ENCODE measurements at regions not wholly inside any gene's neighbourhood (a gene's known extent, or its start where the extent isn't known, plus 50 kb on each side); places are given as distances from the start of the nearest gene placed in this dataset.

GRCh38 chr2:78710632-78711375 lies 314.7 kb upstream of the REG3G start:
- no peaks in the 10 kb centered on the region for H3K27me3 ChIP-seq
- no peak overlapping the region for H3K27ac ChIP-seq
- in situ Hi-C loops (cut with MboI; ENCODE audit: low pct_ligation_motif_present in 1 of 4, low pct_unique_long_range_greater_than_20kb in 1 of 4, low sequenced_read_pairs in 3 of 4) (no loop called here), intact Hi-C loops (cut with DNase I; ENCODE audit: low total_unique reads) (no loop called here)
- no peak for DNase-seq
- no peaks in the 10 kb centered on the region for H3K9me3 ChIP-seq
- TF ChIP-seq EP300 (IDR thresholded peaks at IDR 0.05; ENCODE audit: low read depth): no peak
- no peak for TF ChIP-seq CTCF (IDR thresholded peaks at IDR 0.05)
- no peak for TF ChIP-seq POLR2A (IDR thresholded peaks at IDR 0.05)
- no peak for TF ChIP-seq POLR2AphosphoS5 (IDR thresholded peaks at IDR 0.05)
- no peaks in the 10 kb centered on the region for H3K36me3 ChIP-seq
- no peaks in the 10 kb centered on the region for H3K4me1 ChIP-seq
- no peak overlapping the region for H3K4me3 ChIP-seq
- WGBS, 2 donors (ENCODE audit: low coverage in 1 of 2): 81 to 89% methylated on average over 1 of the region's 1 CpG

- in situ Hi-C loops (cut with MboI; ENCODE audit: low pct_ligation_motif_present in 1 of 4, low pct_unique_long_range_greater_than_20kb in 1 of 4, low sequenced_read_pairs in 3 of 4): no loop called here
- Histone ChIP-seq H3K4me3 (no peak overlapping the region), H3K27me3 (no peaks in the 10 kb centered on the region), H3K27ac (no peak overlapping the region), H3K36me3 (no peaks in the 10 kb centered on the region), H3K4me1 (no peaks in the 10 kb centered on the region), H3K9me3 (no peaks in the 10 kb centered on the region)
- 48 to 67% methylated on average over 3 of the region's 3 CpGs for WGBS, 2 donors (ENCODE audit: low coverage in 1 of 2)
- intact Hi-C loops (cut with DNase I; ENCODE audit: low total_unique reads): no loop called here
- DNase-seq: no peak
- no peak for TF ChIP-seq CTCF (IDR thresholded peaks at IDR 0.05)
- TF ChIP-seq EP300 (IDR thresholded peaks at IDR 0.05; ENCODE audit: low read depth): no peak
- TF ChIP-seq POLR2A (IDR thresholded peaks at IDR 0.05): no peak
- no peak for TF ChIP-seq POLR2AphosphoS5 (IDR thresholded peaks at IDR 0.05)
Measured at GRCh38 chr2:78715293-78715692, 310.2 kb upstream of the REG3G start.

GRCh38 chr2:78718024-78718423 lies 307.5 kb upstream of the REG3G start:
- Histone ChIP-seq H3K36me3 (no peaks in the 10 kb centered on the region), H3K9me3 (no peaks in the 10 kb centered on the region), H3K4me3 (no peak overlapping the region), H3K27me3 (no peaks in the 10 kb centered on the region), H3K4me1 (no peaks in the 10 kb centered on the region), H3K27ac (no peak overlapping the region)
- in situ Hi-C loops (cut with MboI; ENCODE audit: low pct_ligation_motif_present in 1 of 4, low pct_unique_long_range_greater_than_20kb in 1 of 4, low sequenced_read_pairs in 3 of 4): no loop called here
- TF ChIP-seq CTCF (IDR thresholded peaks at IDR 0.05) (no peak), POLR2AphosphoS5 (IDR thresholded peaks at IDR 0.05) (no peak), EP300 (IDR thresholded peaks at IDR 0.05; ENCODE audit: low read depth) (no peak)
- WGBS, 2 donors (ENCODE audit: low coverage in 1 of 2): 70 to 78% methylated on average over 1 of the region's 1 CpG
- DNase-seq: no peak
- intact Hi-C loops (cut with DNase I; ENCODE audit: low total_unique reads): no loop called here

- H3K9me3 ChIP-seq: no peaks in the 10 kb centered on the region
- H3K4me1 ChIP-seq: no peaks in the 10 kb centered on the region
- H3K4me3 ChIP-seq: no peak overlapping the region
- intact Hi-C loops (cut with DNase I; ENCODE audit: low total_unique reads): no loop called here
- TF ChIP-seq EP300 (IDR thresholded peaks at IDR 0.05; ENCODE audit: low read depth): no peak
- no peak for TF ChIP-seq POLR2AphosphoS5 (IDR thresholded peaks at IDR 0.05)
- no peak for TF ChIP-seq POLR2A (IDR thresholded peaks at IDR 0.05)
- TF ChIP-seq CTCF (IDR thresholded peaks at IDR 0.05): no peak
- WGBS, 2 donors (ENCODE audit: low coverage in 1 of 2): 38 to 40% methylated on average over 1 of the region's 1 CpG
- in situ Hi-C loops (cut with MboI; ENCODE audit: low pct_ligation_motif_present in 1 of 4, low pct_unique_long_range_greater_than_20kb in 1 of 4, low sequenced_read_pairs in 3 of 4): no loop called here
- H3K27ac ChIP-seq: no peak overlapping the region
- no peaks in the 10 kb centered on the region for H3K36me3 ChIP-seq
- no peaks in the 10 kb centered on the region for H3K27me3 ChIP-seq
- DNase-seq: no peak
Measured at GRCh38 chr2:78718473-78718872, 307.0 kb upstream of the REG3G start.

Data from transverse colon (tissue), 4 donors.